Activated CD4-positive, alpha-beta T cell treated with anti-CD3 and anti-CD28 coated beads for 48 hours (primary cell): ENCODE measurements at regions not wholly inside any gene's neighbourhood (a gene's known extent, or its start where the extent isn't known, plus 50 kb on each side); places are given as distances from the start of the nearest gene placed in this dataset.

Source experiments
- DNase-seq: peaks from one replicate; pipeline ENCODE4 v3.0.0-alpha.2; 2020

DNA sequence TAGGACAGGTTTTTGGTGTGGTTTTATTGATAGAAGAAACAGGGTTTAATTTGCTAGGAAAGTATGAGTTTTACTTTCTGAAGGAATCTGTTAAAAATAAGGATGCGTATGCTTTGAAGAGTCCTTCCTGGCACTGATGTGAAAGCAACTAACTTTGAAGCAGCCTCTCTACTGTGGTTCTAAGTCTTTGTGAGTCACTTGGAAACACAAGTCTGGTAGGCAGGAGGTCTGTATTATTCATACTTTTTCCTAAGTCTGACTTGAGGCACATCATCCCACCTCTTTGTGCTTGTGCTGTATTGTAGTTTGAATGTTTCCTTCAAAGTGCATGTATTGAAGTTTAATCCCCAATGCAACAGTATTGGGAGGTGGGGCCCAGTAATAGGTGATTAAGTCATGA lies 129.0 kb downstream of the TAF11L14 start:
- DNase-seq, result no peak

DNA sequence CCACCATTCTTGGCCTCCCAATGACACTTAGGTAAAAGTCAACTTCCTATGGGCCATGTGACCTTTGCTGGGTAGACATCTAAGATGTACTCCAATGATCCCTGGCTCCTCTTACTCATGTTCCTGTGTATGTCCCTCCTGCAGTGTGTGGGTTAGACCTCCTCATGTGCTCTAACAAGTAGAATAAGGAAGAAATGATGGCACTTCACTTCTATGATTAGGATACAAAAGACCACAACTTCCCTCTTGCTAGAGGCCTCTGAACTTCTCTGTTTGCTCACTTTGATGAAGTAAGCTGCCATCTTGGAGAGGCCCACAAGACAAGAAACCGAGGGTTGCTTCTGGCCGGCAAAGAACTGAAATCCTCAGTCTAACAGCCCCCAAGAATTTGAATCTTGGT lies 131.8 kb downstream of the TAF11L14 start:
- no peak for DNase-seq

DNA sequence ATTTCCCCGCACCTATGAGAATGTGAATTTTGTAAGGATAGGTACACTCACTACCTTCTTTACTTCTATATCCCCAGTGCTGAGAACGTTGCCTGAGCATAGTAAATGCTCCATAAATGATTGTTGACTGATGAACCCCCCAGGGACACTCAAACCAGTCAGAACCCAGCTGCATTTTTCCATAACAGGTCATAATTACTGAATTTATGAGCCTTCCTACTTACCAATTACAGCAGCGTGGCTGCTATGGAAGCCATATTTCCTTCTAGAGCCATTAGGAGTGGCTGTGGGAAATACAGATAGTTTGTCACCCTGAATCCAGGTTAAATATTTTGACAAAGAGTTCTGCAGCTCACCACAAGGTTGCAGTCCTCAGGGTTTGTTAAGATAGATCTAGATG lies 135.0 kb downstream of the TAF11L14 start:
- no peak for DNase-seq

GRCh38 chr5:17772232-17772631 lies 138.0 kb downstream of the TAF11L14 start:
- no peak for DNase-seq

DNA sequence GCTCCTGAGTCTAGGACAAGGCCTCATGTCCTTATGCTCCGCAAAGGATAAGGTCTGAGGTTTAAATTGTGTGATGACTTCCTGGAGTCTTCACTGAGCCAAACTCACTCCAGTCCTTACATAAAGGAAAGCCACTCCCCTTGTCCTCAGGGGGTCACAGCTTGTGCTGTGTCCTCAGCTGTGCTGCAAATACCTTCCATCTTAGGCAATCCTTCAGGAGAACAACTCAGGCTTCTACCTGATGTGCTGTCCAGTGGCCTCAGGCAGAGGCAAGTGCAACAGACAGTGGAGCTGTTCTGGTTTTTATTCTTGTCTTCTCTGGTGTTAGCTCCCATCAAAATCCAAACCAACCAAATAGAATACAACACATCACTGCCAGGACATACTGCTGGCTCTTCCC lies 151.5 kb downstream of the TAF11L14 start:
- no peak for DNase-seq

- DNase-seq, result no peak
Observed at GRCh38 chr5:17788351-17788750, 154.1 kb downstream of the TAF11L14 start.

GRCh38 chr5:17794201-17794600 lies 159.9 kb downstream of the TAF11L14 start:
- no peak for DNase-seq

DNA sequence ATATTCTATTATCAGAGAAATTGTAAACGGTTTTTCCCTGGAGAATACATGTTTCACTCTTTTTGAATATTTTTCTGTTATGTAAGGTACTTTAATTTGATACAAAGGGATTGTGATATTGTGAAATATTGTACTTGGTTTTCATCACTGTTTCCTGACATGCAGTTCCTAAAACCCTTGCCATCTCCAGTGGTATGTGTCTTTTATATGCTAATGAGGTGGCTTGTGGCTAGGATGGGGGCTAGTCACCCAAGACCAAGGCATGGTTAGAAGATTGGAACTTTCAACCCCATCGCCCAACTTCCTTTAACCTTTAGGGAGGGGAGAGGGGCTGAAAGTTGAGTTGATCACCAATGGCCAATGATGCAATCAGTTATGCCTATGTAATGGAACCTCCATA lies 160.6 kb downstream of the TAF11L14 start:
- DNase-seq, result no peak

- no peak for DNase-seq
Observed at GRCh38 chr5:17796142-17796541, 161.9 kb downstream of the TAF11L14 start.

GRCh38 chr5:17796757-17797396 lies 162.6 kb downstream of the TAF11L14 start:
- DNase-seq, result no peak

DNA sequence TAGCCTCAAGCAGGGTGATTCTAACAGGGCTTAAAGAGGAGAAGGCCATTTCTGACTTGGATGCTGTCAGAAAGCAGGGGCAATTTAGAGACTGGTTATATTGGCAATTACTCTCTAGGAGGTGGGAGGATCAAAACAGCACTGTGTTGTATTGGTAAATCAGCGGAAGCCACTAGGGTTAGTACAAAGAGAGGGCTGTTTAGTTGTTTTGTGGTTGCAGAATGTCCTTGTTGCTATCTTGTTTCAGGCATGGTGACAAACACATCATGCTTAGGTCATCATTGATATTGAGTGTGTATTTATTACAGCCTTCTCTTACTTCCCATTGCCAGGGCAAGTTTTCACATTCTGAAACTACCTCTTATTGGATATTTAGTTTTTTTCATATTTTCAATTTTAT lies 165.3 kb downstream of the TAF11L14 start:
- DNase-seq, result no peak

DNA sequence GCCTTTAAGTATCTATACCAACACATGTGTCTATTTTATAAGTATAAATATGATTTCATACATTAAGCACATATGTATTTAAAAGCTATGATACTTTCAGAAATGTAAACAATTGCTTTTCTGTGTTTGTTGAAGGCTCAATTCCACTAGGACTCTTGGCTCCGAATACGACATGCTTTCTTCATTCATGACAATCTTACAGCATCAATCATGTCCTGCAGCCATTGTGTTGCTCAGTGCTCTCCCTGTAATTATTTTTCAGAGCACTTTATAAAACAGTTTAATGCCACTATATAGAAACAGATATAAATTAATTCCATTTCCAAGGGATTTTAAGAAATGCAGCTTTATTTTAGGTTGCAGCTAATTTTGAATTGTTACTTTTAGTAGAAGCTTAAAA lies 167.3 kb downstream of the TAF11L14 start:
- DNase-seq, result no peak

DNA sequence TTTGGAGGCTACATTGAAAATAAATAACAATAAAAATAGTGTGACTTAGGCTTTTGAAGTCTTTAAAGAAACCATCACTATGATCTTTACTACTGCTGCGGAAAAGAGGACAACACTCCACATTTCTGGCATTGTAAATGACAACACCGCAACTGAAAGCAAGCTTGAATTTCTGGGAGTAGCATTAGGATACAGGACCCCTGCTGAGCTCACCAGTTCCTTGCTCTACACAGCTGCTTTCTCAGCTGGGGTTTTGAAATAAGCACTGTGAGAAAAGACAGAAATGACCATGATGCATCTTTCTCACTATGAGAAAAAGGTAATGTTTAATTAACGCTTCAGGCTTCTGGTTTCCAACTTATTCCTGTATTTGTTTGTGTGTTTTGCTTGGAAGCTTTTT lies 168.0 kb downstream of the TAF11L14 start:
- DNase-seq, result no peak

GRCh38 chr5:17803971-17804370 lies 169.7 kb downstream of the TAF11L14 start:
- no peak for DNase-seq

DNA sequence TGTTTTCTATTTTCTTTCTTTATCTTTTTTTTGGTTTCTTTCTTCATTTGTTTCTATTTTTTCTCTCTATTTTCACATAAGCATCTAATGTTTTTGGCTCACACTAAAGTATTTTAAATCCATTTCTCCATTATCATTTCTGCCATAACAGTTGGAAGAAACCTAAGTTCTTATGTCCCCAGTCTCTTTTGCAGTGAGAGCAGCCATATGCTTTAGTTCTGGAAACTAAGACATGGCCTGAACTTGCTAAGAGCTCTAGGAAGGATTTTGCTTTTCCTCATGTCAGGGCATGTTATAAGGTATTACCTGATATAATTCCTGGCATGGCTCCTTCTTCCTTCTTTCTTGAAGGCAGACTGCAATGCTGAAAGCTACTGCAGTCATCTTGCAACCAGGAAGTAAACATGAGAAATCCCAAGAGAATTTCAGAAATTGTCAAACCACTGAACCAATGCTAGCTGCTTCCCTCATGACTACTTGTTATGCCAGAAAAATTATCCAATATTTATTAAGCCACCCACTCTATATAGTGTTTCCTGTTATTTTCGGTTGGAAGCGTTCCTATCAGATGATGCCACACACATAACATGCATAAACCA lies 171.1 kb downstream of the TAF11L14 start:
- DNase-seq, result no peak

- no peak for DNase-seq
Observed at GRCh38 chr5:17806818-17807468, 172.7 kb downstream of the TAF11L14 start.

- no peak for DNase-seq
Observed at GRCh38 chr5:17808566-17808965, 174.3 kb downstream of the TAF11L14 start.

DNA sequence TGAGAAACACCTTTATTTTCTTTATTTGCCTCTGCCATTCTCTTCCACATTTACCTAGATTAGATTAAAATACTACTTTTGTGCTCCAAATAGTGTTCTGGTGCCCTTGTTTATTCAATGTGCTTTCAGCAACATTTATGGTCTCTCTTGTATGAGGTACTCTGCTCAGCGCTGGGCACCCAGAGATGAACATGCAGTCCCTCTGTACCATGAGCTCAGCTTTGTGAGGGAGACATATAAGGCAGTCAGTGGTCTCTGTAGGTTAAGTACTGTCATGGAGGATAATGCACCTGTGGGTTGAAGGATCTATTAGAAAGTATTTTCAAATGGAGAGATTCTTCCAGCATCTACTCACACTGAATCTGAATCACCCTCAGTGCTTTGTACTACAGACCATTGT lies 176.5 kb downstream of the TAF11L14 start:
- no peak for DNase-seq

GRCh38 chr5:17813214-17813613 lies 179.0 kb downstream of the TAF11L14 start:
- DNase-seq, result no peak

DNA sequence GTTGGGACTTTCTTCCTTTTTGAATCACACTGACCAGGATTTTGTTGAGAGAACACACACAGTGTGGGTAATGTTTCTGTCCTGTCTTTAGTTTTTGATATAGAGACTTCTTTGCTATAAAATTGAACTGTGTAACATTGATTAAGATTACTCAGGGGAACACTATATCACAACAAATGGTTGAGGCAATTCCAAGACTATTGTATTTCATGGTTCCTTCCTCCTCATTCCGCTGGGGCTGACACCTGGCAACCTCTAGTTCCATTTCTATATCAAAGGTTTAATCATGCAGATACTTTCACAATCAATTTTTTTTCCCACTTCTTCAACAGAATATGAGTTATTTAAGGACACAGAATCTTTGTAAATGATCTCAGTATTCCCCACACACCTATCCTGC lies 182.2 kb downstream of the TAF11L14 start:
- DNase-seq, result no peak

- no peak for DNase-seq
Observed at GRCh38 chr5:17816944-17817343, 182.7 kb downstream of the TAF11L14 start.

GRCh38 chr5:17817990-17818389 lies 183.7 kb downstream of the TAF11L14 start:
- DNase-seq, result no peak

GRCh38 chr5:17819783-17820182 lies 185.5 kb downstream of the TAF11L14 start:
- DNase-seq, result no peak

- no peak for DNase-seq
Observed at GRCh38 chr5:17828681-17829080, 194.4 kb downstream of the TAF11L14 start.

DNA sequence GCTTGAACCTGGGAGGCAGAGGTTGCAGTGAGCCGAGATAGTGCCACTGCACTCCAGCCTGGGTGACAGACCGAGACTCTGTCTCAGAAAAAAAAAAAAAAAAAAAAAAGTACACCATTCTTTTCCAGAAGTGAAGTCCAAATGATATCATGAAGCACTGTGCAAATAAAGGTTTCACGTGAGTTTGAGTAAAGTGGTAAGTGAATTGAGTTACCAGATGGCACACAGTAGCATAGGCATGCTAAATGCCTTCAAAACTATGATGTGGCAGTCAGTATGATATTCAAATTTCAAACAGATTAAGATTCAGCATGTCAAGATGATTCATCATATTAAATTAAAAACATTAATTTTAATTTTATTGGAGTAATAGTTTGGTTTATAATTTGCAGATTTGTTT lies 195.2 kb downstream of the TAF11L14 start:
- DNase-seq, result no peak
